HepG2 (cell line): ENCODE measurements at regions not wholly inside any gene's neighbourhood (a gene's known extent, or its start where the extent isn't known, plus 50 kb on each side); places are given as distances from the start of the nearest gene placed in this dataset.

Experiments used
- ATAC-seq: fragments of 200-7000 bp; cut with Tn5 transposase; 3 replicates; pipeline ENCODE4 v1.9.1; 2020; ENCODE audit warnings: mild to moderate bottlenecking, moderate library complexity
- BruUV-seq: library from RNA; stranded (reverse); fragments of 400-500 nt; replicated peaks from 2 replicates; lab custom pipeline; 2021; lab: Mats Ljungman, UMichigan
- CTCF ChIA-PET: fragments of 300-600 bp; formaldehyde crosslinking; extraction: SDS; loops from one replicate; lab custom pipeline; 2021; ENCODE audit warnings: low total read pairs, inconsistent platforms, low intra/inter-chr PET ratio; lab: Yijun Ruan, JAX
- POLR2A ChIA-PET: fragments of 350-600 bp; sonication (Branson Sonifier 250); formaldehyde crosslinking; loops from one replicate; lab custom pipeline; 2020; ENCODE audit warnings: antibody characterized with exemption, inconsistent platforms; lab: Yijun Ruan, JAX
- DNase-seq: peaks from one replicate; pipeline ENCODE4 v3.0.0-alpha.2; 2015; ENCODE audit warnings: low spot score
- FAIRE-seq: peaks from 3 replicates; lab custom pipeline; 2011; peaks lifted over from hg19 to GRCh38; lab: Jason Lieb, UNC
- H2AFZ ChIP-seq: one replicate; pipeline ENCODE4 v1.6.1; 2011; ENCODE audit warnings: low read length, inconsistent platforms
- H3K27ac ChIP-seq: fragments of 300-600 bp; 3 replicates; pipeline ENCODE4 v1.8.0; 2011; ENCODE audit warnings: mixed run types, mild to moderate bottlenecking, mixed read lengths, low read length, inconsistent platforms; ENCODE audit not compliant: insufficient read depth; ENCODE audit errors: extremely low read length
- H3K27me3 ChIP-seq, 2 experiments: fragments of 200-600 bp in 1 of 2; 2 replicates in 1 of 2; 3 replicates in 1 of 2; pipeline versions ENCODE4 v1.6.0 to v1.8.0; 2011; ENCODE audit warnings: low read length in 2 of 2, mild to moderate bottlenecking in 2 of 2, moderate library complexity in 2 of 2, inconsistent platforms in 1 of 2; ENCODE audit not compliant: insufficient read depth in 2 of 2, control insufficient read depth in 1 of 2
- H3K36me3 ChIP-seq, 2 experiments: fragments of 200-600 bp in 1 of 2; replicated peaks in 1 of 2; 2 replicates in 1 of 2; 3 replicates in 1 of 2; pipeline versions ENCODE4 v1.5.1 to v1.8.0; 2011; ENCODE audit warnings: low read length in 2 of 2, inconsistent platforms in 1 of 2; ENCODE audit not compliant: insufficient read depth in 2 of 2, control insufficient read depth in 1 of 2
- H3K4me1 ChIP-seq: 2 replicates; pipeline ENCODE4 v1.5.1; 2012; ENCODE audit warnings: low read length, inconsistent platforms; ENCODE audit not compliant: insufficient read depth
- H3K4me2 ChIP-seq: 2 replicates; pipeline ENCODE4 v1.6.0; 2011; ENCODE audit warnings: low read depth, low read length, inconsistent platforms
- H3K4me3 ChIP-seq, 3 experiments: fragments of 200-600 bp in 1 of 3; sonication (generic), shearing (Covaris generic) in 1 of 3; replicated peaks in 1 of 3; 2 replicates each; pipeline ENCODE4 v1.5.1; 2011 to 2016; ENCODE audit warnings: low read length in 3 of 3, inconsistent platforms in 2 of 3, low read depth in 2 of 3, mild to moderate bottlenecking in 2 of 3, control low read depth in 1 of 3, mixed read lengths in 1 of 3; ENCODE audit not compliant: insufficient read depth in 1 of 3
- H3K79me2 ChIP-seq: one replicate; pipeline ENCODE4 v1.6.1; 2011; ENCODE audit warnings: low read length, inconsistent platforms; ENCODE audit not compliant: insufficient read depth
- H3K9ac ChIP-seq: 2 replicates; pipeline ENCODE4 v1.6.0; 2011; ENCODE audit warnings: mild to moderate bottlenecking, low read depth, low read length, inconsistent platforms; ENCODE audit not compliant: insufficient read depth
- H3K9me3 ChIP-seq: 2 replicates; pipeline ENCODE4 v1.5.1; 2012; ENCODE audit warnings: mild to moderate bottlenecking, low read length
- H4K20me1 ChIP-seq: 2 replicates; pipeline ENCODE4 v1.6.0; 2011; ENCODE audit warnings: inconsistent platforms, mild to moderate bottlenecking, low read length, moderate library complexity; ENCODE audit not compliant: insufficient read depth
- GMEB2 ChIP-seq: IDR thresholded peaks from 2 replicates; pipeline ENCODE4 v1.6.1; 2016; ENCODE audit warnings: missing biosample characterization, missing genetic modification reagents, low read depth
- MAFF ChIP-seq: IDR thresholded peaks from 2 replicates; pipeline ENCODE4 v1.6.1; 2011; ENCODE audit warnings: low read depth, low read length, improper control_type of control experiment
- MAFK ChIP-seq, 2 experiments: IDR thresholded peaks in 1 of 2; conservative IDR thresholded peaks in 1 of 2; 2 replicates each; pipeline ENCODE4 v1.6.1; 2011; ENCODE audit warnings: improper control_type of control experiment in 2 of 2, low read length in 2 of 2
- WGBS: methylation state at CpG from one replicate; pipeline ENCODE4 v1.1.6; 2017; ENCODE audit warnings: low lambda C conversion rate; 5-methylcytosine and 5-hydroxymethylcytosine counted together
- in situ Hi-C: cut with HindIII; loops from 2 replicates; pipeline ENCODE4 v1.10.0; 2017; ENCODE audit warnings: low pct_unique_long_range_greater_than_20kb; ENCODE audit not compliant: extremely low pct_ligation_motif_present
- intact Hi-C: fragments of 100-400 bp; cut with micrococcal nuclease; formaldehyde crosslinking; loops from one replicate; pipeline ENCODE4 v1.10.0; 2022; ENCODE audit not compliant: unreplicated experiment
- TF ChIP-seq, protein P1 (sequence below): sonication (generic); formaldehyde crosslinking; IDR thresholded peaks from 2 replicates; pipeline ENCODE4 v1.4.0; 2020; ENCODE audit warnings: missing genetic modification reagents, borderline replicate concordance

DNA sequence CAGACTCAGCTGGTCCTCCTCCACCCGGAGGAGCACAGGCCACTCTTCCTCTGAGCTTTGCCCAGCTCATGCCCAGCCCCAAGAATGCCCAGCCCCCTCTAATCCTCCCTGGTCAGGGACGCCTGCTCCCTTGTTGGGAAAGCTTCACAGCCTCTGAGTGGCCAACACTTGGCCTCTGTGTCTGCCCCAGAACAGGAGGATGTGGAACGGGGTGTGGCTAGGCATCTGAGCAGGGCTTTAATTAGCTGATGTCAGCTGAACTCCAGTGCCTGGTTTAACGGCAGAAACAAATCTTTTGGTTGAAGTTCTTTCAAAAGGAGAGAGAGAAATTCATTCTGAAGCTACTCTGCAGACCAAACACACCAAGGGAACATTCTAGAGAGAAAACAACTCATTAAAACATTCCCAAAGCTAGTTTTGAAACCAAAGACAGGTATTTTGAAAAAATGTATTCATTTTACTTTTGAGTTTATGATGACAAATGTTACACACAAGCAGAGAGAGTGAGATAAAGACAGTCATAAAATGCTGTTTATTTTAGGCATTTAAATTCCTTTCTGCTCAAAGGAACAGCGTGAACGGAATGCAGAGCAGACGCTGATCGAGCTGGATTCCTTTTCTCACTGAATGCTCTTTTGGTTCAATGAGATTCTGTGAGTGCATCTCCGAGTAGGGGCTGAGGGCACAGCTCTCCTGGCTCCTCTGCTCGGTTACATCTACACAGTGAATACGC is 63.8 kb downstream of the RTP5 start:
- no peaks in the 10 kb centered on the region for H3K79me2 ChIP-seq
- H3K4me2 ChIP-seq = no peak overlapping the region
- CTCF ChIA-PET = no interaction called here
- peak; percentile 12; the same call in 2 of the 3 replicates for ATAC-seq
- no peak overlapping the region for H3K4me3 ChIP-seq
- POLR2A ChIA-PET = no interaction called here
- peaks cover 7% of the 10 kb centered on the region; the same call in 1 of the 2 replicates for H3K9me3 ChIP-seq
- H2AFZ ChIP-seq = no peak overlapping the region
- 16% methylated on average over 10 of the region's 11 CpGs for WGBS
- no peak overlapping the region for H3K27ac ChIP-seq
- in situ Hi-C loops = no loop called here
- DNase-seq = no peak
- H4K20me1 ChIP-seq = no peaks in the 10 kb centered on the region
- H3K9ac ChIP-seq = no peak overlapping the region
- H3K27me3 ChIP-seq = peaks cover 5 to 19% of the 10 kb centered on the region in 2 experiments; a peak in 4 of 5 replicates
- no peak for TF ChIP-seq GMEB2 (CRISPR knock-in tag)
- peak; percentile 88 to 89 for TF ChIP-seq MAFK (conservative IDR thresholded peaks at IDR 0.05 in 1 of 2, IDR thresholded peaks at IDR 0.05 in 1 of 2; ENCODE audit: low read length in 2 of 2)
- TF ChIP-seq MAFF = peak; percentile 75
- TF ChIP-seq, all 625 proteins: peak for 2
- BruUV-seq = no TSS peak
- Histone ChIP-seq H3K36me3 (no peaks in the 10 kb centered on the region), H3K4me1 (no peaks in the 10 kb centered on the region)
- no peak for FAIRE-seq
- intact Hi-C loops = no loop called here

DNA sequence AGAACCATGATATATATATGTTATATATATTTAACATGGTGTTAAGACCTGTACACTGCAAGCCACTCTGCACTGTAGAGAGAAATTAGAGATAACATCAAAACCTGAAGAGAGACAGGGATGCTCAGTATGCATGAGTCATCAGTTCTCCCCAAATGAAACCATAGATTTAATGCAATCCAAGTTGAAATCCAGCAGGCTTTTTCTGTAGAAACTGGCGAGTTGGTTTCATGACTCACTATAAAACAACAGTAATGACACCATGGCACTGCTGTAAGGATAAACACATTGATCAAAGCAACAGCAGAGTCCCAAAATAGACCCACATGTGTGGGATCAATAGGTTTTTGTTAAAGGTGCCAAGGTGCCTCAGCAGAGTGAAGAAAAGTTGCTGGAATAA is 65.8 kb downstream of the RTP5 start:
- FAIRE-seq = no peak
- Histone ChIP-seq H3K27ac (no peak overlapping the region), H2AFZ (no peak overlapping the region), H3K27me3 (peaks cover 5 to 19% of the 10 kb centered on the region in 2 experiments), H3K4me1 (peaks cover 13% of the 10 kb centered on the region), H3K9ac (no peak overlapping the region), H3K36me3 (no peaks in the 10 kb centered on the region), H3K79me2 (no peaks in the 10 kb centered on the region), H4K20me1 (no peaks in the 10 kb centered on the region), H3K4me2 (no peak overlapping the region), H3K4me3 (no peak overlapping the region), H3K9me3 (peaks cover 18% of the 10 kb centered on the region; the same call in 1 of the 2 replicates)
- in situ Hi-C loops = no loop called here
- WGBS = 3% methylated on average over 1 of the region's 1 CpG
- POLR2A ChIA-PET = no interaction called here
- intact Hi-C loops = no loop called here
- TF ChIP-seq MAFF = peak; percentile 35
- TF ChIP-seq MAFK (conservative IDR thresholded peaks at IDR 0.05 in 1 of 2, IDR thresholded peaks at IDR 0.05 in 1 of 2; ENCODE audit: low read length in 2 of 2) = peak; percentile 37 to 51; a peak in 3 of 4 replicates
- TF ChIP-seq, protein P1, sequence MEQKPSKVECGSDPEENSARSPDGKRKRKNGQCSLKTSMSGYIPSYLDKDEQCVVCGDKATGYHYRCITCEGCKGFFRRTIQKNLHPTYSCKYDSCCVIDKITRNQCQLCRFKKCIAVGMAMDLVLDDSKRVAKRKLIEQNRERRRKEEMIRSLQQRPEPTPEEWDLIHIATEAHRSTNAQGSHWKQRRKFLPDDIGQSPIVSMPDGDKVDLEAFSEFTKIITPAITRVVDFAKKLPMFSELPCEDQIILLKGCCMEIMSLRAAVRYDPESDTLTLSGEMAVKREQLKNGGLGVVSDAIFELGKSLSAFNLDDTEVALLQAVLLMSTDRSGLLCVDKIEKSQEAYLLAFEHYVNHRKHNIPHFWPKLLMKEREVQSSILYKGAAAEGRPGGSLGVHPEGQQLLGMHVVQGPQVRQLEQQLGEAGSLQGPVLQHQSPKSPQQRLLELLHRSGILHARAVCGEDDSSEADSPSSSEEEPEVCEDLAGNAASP (CRISPR knock-in tag) = no peak
- CTCF ChIA-PET = no interaction called here
- DNase-seq = no peak
- no peak for ATAC-seq
- no TSS peak for BruUV-seq
